Gastroesophageal sphincter (tissue), 4 donors: ENCODE measurements at regions not wholly inside any gene's neighbourhood (a gene's known extent, or its start where the extent isn't known, plus 50 kb on each side); places are given as distances from the start of the nearest gene placed in this dataset.

Experiments
- ATAC-seq: fragments of 150-250 bp; one replicate; pipeline ENCODE4 v1.9.1; 2016; ENCODE audit warnings: mild to moderate bottlenecking, moderate library complexity
- H3K27ac ChIP-seq, 4 donors: fragments of 200-600 bp; sonication (generic) in 3 of 4; 1 replicate in 3 of 4; 2 replicates in 1 of 4; pipeline ENCODE4 v1.5.1; 2016 to 2019
- H3K27me3 ChIP-seq: fragments of 200-600 bp; sonication (generic); one replicate; pipeline ENCODE4 v1.5.1; 2019
- H3K36me3 ChIP-seq, 2 donors: fragments of 200-600 bp; sonication (generic); one replicate each; pipeline ENCODE4 v1.5.1; 2019; ENCODE audit warnings: control low read depth in 1 of 2
- H3K4me1 ChIP-seq, 3 donors: fragments of 200-600 bp; sonication (generic); 1 replicate in 2 of 3; 2 replicates in 1 of 3; pipeline ENCODE4 v1.5.1; 2016 to 2019; ENCODE audit warnings: control low read depth in 2 of 3
- H3K4me3 ChIP-seq, 2 donors: fragments of 200-600 bp; sonication (generic); one replicate each; pipeline ENCODE4 v1.5.1; 2019; ENCODE audit warnings: mild to moderate bottlenecking in 1 of 2, moderate library complexity in 1 of 2
- H3K9me3 ChIP-seq, 3 donors: fragments of 200-600 bp; sonication (generic); one replicate each; pipeline ENCODE4 v1.5.1; 2017 to 2019; ENCODE audit warnings: control low read depth in 2 of 3
- EP300 ChIP-seq: sonication (generic); formaldehyde crosslinking; IDR thresholded peaks from one replicate; pipeline ENCODE4 v1.6.1; 2017; ENCODE audit warnings: antibody characterized with exemption, mild to moderate bottlenecking
- POLR2A ChIP-seq, 2 donors: fragments of 450-650 bp; IDR thresholded peaks; one replicate each; pipeline ENCODE4 v1.6.1; 2017; ENCODE audit warnings: antibody characterized with exemption in 2 of 2, mild to moderate bottlenecking in 2 of 2, moderate library complexity in 1 of 2
- POLR2AphosphoS5 ChIP-seq: sonication (generic); formaldehyde crosslinking; IDR thresholded peaks from one replicate; pipeline ENCODE4 v1.6.1; 2017; ENCODE audit warnings: antibody characterized with exemption
- WGBS, 2 donors: methylation state at CpG; one replicate each; pipeline ENCODE4 v1.1.5; 2018; ENCODE audit warnings: low coverage in 1 of 2; 5-methylcytosine and 5-hydroxymethylcytosine counted together
- TF ChIP-seq, protein P1 (sequence below), 4 experiments: fragments of 200-600 bp in 2 of 4; fragments of 450-650 bp in 2 of 4; sonication (generic) in 1 of 4; IDR thresholded peaks; one replicate each; pipeline ENCODE4 v1.5.1; 2017 to 2019; ENCODE audit warnings: antibody characterized with exemption in 4 of 4, mild to moderate bottlenecking in 2 of 4, moderate library complexity in 2 of 4

DNA sequence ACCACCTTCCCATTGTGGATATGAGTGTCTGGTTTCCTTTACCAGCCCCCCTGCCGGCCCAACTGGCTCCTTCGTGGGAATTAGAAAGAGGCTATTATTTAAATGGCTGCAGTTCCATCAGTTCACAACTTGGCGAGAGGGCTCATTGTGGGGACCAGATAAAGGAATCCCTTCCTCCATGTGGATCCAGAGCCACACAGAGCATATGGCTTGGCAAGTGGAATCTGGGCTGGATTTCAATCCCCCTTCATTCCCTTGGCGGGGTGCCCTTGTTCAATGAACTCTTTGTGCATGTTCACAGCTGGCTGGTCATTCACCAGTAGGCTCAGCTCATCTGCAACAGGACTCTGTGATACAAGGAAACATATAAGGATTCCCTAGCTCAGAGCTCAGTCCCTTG lies 140.6 kb downstream of the OPN5 start:
- Histone ChIP-seq H3K27ac (no peak overlapping the region), H3K4me1 (no peaks in the 10 kb centered on the region), H3K36me3 (no peaks in the 10 kb centered on the region), H3K4me3 (no peak overlapping the region), H3K9me3 (peaks cover 0 to 8% (median 0%) of the 10 kb centered on the region in 3 donors), H3K27me3 (no peaks in the 10 kb centered on the region)
- ATAC-seq = no peak
- TF ChIP-seq POLR2AphosphoS5 = no peak
- WGBS, 2 donors = 48 to 68% methylated on average over 4 of the region's 4 CpGs

DNA sequence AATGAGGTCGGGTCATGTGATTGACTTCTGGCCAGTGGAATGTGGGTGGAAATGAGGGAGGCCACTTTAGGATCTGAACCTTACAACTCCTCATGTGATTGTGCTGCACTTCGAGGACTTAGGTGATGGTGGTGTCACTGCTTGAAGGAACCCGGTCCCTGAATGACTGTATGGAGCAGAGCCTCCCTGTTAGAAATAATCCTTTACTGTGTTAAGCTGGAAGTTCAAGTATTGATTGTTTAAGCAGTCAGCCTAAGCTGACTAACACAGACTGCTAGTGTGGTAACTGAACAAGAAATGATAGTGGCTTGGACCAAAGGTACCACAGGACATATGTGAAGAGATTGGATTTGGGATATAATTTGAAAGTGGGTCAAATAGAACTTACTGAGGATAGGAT lies 138.0 kb downstream of the OPN5 start:
- WGBS, 2 donors = 44 to 93% methylated on average over 1 to 2 of the region's 3 CpGs
- TF ChIP-seq POLR2A (IDR thresholded peaks at IDR 0.05) (no peak), POLR2AphosphoS5 (no peak), EP300 (no peak)
- TF ChIP-seq, protein P1, sequence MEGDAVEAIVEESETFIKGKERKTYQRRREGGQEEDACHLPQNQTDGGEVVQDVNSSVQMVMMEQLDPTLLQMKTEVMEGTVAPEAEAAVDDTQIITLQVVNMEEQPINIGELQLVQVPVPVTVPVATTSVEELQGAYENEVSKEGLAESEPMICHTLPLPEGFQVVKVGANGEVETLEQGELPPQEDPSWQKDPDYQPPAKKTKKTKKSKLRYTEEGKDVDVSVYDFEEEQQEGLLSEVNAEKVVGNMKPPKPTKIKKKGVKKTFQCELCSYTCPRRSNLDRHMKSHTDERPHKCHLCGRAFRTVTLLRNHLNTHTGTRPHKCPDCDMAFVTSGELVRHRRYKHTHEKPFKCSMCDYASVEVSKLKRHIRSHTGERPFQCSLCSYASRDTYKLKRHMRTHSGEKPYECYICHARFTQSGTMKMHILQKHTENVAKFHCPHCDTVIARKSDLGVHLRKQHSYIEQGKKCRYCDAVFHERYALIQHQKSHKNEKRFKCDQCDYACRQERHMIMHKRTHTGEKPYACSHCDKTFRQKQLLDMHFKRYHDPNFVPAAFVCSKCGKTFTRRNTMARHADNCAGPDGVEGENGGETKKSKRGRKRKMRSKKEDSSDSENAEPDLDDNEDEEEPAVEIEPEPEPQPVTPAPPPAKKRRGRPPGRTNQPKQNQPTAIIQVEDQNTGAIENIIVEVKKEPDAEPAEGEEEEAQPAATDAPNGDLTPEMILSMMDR (IDR thresholded peaks at IDR 0.05) = no peak
- H3K9me3 ChIP-seq = peaks cover 0 to 8% (median 0%) of the 10 kb centered on the region in 3 donors
- H3K4me3 ChIP-seq = no peak overlapping the region
- no peak for ATAC-seq
- H3K27me3 ChIP-seq = no peaks in the 10 kb centered on the region
- no peak overlapping the region for H3K27ac ChIP-seq
- no peaks in the 10 kb centered on the region for H3K4me1 ChIP-seq
- no peaks in the 10 kb centered on the region for H3K36me3 ChIP-seq

GRCh38 chr6:47917811-47918210 lies 136.0 kb downstream of the OPN5 start:
- Histone ChIP-seq H3K9me3 (peaks cover 0 to 8% (median 0%) of the 10 kb centered on the region in 3 donors), H3K36me3 (no peaks in the 10 kb centered on the region), H3K27me3 (no peaks in the 10 kb centered on the region), H3K4me3 (no peak overlapping the region), H3K4me1 (no peaks in the 10 kb centered on the region), H3K27ac (no peak overlapping the region)
- TF ChIP-seq, protein P1 (IDR thresholded peaks at IDR 0.05) = no peak
- TF ChIP-seq EP300 = no peak
- TF ChIP-seq POLR2AphosphoS5 = no peak
- TF ChIP-seq POLR2A (IDR thresholded peaks at IDR 0.05) = no peak
- no peak for ATAC-seq
- WGBS, 2 donors = 51 to 52% methylated on average over 2 to 3 of the region's 3 CpGs

DNA sequence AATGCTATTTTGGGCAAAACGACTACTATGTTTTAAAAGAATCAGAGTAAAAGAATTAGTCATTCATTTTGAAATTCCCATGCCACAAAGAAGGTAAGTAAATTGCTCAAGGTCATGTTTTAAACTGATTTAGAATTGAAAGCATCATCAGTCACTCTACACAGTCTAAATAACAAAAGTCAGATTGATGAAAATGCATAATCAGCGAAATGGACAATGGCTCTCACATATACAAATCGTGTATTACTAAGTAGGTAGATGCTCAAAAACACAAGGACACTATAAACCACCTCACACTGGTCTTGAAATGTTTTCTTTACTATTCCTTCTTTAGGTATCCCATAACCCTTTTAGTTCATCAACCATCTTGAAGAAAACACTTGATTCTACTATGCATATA lies 135.4 kb downstream of the OPN5 start:
- H3K4me1 ChIP-seq = no peaks in the 10 kb centered on the region
- H3K4me3 ChIP-seq = no peak overlapping the region
- no peaks in the 10 kb centered on the region for H3K36me3 ChIP-seq
- H3K27ac ChIP-seq = no peak overlapping the region
- peaks cover 0 to 8% (median 0%) of the 10 kb centered on the region in 3 donors for H3K9me3 ChIP-seq
- H3K27me3 ChIP-seq = no peaks in the 10 kb centered on the region
- TF ChIP-seq POLR2A (IDR thresholded peaks at IDR 0.05) (no peak), EP300 (no peak), POLR2AphosphoS5 (no peak)
- TF ChIP-seq, protein P1 (IDR thresholded peaks at IDR 0.05) = no peak
- ATAC-seq = no peak
- WGBS, 2 donors = 64 to 81% methylated on average over 2 to 3 of the region's 3 CpGs

- Histone ChIP-seq H3K4me3 (no peak overlapping the region), H3K4me1 (no peaks in the 10 kb centered on the region), H3K9me3 (peaks cover 0 to 6% (median 0%) of the 10 kb centered on the region in 3 donors), H3K36me3 (no peaks in the 10 kb centered on the region), H3K27ac (no peak overlapping the region), H3K27me3 (no peaks in the 10 kb centered on the region)
- ATAC-seq = no peak
- WGBS, 2 donors = 62 to 86% methylated on average over 1 of the region's 1 CpG
- TF ChIP-seq, protein P1 (IDR thresholded peaks at IDR 0.05) = no peak
- no peak for TF ChIP-seq EP300
- no peak for TF ChIP-seq POLR2AphosphoS5
- no peak for TF ChIP-seq POLR2A (IDR thresholded peaks at IDR 0.05)
Observed at GRCh38 chr6:47915017-47915416, 133.2 kb downstream of the OPN5 start.
